Natural killer cell (primary cell): ENCODE measurements at regions not wholly inside any gene's neighbourhood (a gene's known extent, or its start where the extent isn't known, plus 50 kb on each side); places are given as distances from the start of the nearest gene placed in this dataset.

Experiments
- ATAC-seq, 3 donors: fragments of 150-1000 bp in 2 of 3; fragments of 200-7000 bp in 1 of 3; cut with Tn5 transposase; 1 replicate in 1 of 3; 2 replicates in 2 of 3; pipeline ENCODE4 v1.10.0; 2021; ENCODE audit warnings: mild to moderate bottlenecking in 2 of 3, moderate library complexity in 2 of 3
- DNase-seq, 2 donors: peaks; one replicate each; pipeline versions ENCODE4 v3.0.0 to v3.0.0-alpha.2; 2013 to 2021; ENCODE audit warnings: mixed read lengths in 1 of 2
- H3K27ac ChIP-seq: one replicate; pipeline ENCODE4 v1.5.1; 2013; ENCODE audit warnings: mild to moderate bottlenecking, low read length
- H3K27me3 ChIP-seq: one replicate; pipeline ENCODE4 v1.6.1; 2013; ENCODE audit warnings: low read length; ENCODE audit not compliant: control insufficient read depth, insufficient read depth
- H3K36me3 ChIP-seq: one replicate; pipeline ENCODE4 v1.6.1; 2013; ENCODE audit warnings: low read length; ENCODE audit not compliant: control insufficient read depth, insufficient read depth
- H3K4me1 ChIP-seq: one replicate; pipeline ENCODE4 v1.6.1; 2013; ENCODE audit warnings: low read length; ENCODE audit not compliant: control insufficient read depth, insufficient read depth
- H3K4me3 ChIP-seq: one replicate; pipeline ENCODE4 v1.5.1; 2013; ENCODE audit warnings: low read length
- H3K9me3 ChIP-seq: one replicate; pipeline ENCODE4 v1.6.1; 2013; ENCODE audit warnings: low read length; ENCODE audit not compliant: control insufficient read depth, insufficient read depth
- H3K27ac Mint-ChIP-seq, 2 donors: one replicate each; pipeline ENCODE4 v1.8.0; 2022; ENCODE audit warnings: mild to moderate bottlenecking in 2 of 2, mixed read lengths in 2 of 2, moderate library complexity in 1 of 2
- H3K27me3 Mint-ChIP-seq, 2 donors: one replicate each; pipeline ENCODE4 v1.8.0; 2022; ENCODE audit warnings: low read depth in 2 of 2, mixed read lengths in 2 of 2
- H3K36me3 Mint-ChIP-seq: one replicate; pipeline ENCODE4 v1.8.0; 2022; ENCODE audit warnings: mixed read lengths
- H3K4me1 Mint-ChIP-seq, 2 donors: one replicate each; pipeline ENCODE4 v1.8.0; 2022; ENCODE audit warnings: mixed read lengths in 2 of 2
- H3K4me3 Mint-ChIP-seq: one replicate; pipeline ENCODE4 v1.8.0; 2022; ENCODE audit warnings: mild to moderate bottlenecking, moderate library complexity, mixed read lengths
- H3K9me3 Mint-ChIP-seq, 2 donors: one replicate each; pipeline ENCODE4 v1.8.0; 2022; ENCODE audit warnings: mixed read lengths in 2 of 2
- CTCF ChIP-seq: fragments of 200-600 bp; IDR thresholded peaks from one replicate; pipeline ENCODE4 v1.8.0; 2022; ENCODE audit warnings: antibody characterized with exemption
- WGBS: methylation state at CpG from one replicate; pipeline ENCODE4 v1.1.7; 2013; ENCODE audit warnings: missing lambda C conversion rate; ENCODE audit not compliant: insufficient coverage; 5-methylcytosine and 5-hydroxymethylcytosine counted together
- intact Hi-C: fragments of 100-400 bp; cut with micrococcal nuclease; formaldehyde crosslinking; loops from one replicate; pipeline ENCODE4 v1.14.2; 2022

DNA sequence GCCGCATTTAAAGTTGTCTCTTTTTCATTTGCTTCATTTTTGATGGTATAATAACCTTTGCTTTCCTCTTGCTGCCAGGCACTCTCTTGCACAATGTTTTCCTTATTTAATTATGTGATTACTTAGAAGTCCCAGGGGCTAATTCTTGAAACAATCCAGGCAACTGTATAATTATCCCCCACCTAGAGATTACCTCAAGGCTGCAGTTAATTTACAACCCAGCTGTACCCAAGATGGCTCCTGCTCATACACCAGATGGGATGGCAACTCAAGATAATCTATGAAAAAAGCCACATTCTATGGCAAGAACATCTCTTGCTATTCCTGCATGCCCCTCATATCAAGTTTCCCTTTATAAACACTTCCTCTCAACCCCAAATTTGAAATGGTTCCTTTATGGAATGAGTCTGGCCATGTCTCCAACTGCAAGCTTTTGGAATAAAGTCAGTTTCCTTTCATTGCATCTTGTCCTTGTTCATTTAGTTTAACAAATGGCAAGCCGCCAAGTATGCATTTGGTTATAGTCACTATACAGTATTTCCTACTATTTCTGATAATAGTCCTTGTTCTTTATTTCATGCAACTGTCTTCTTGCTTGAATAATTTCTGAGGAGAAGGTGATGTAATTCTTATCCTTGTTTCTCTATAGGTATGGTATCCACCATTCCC is 1042.6 kb downstream of the PLA2G4A start:
- Histone ChIP-seq H3K36me3 (no peaks in the 10 kb centered on the region), H3K4me3 (no peak overlapping the region), H3K9me3 (no peaks in the 10 kb centered on the region), H3K4me1 (no peaks in the 10 kb centered on the region), H3K27me3 (no peaks in the 10 kb centered on the region), H3K27ac (no peak overlapping the region)
- Mint-ChIP-seq H3K4me3 (no peak overlapping the region), H3K9me3 (peaks cover 12 to 29% of the 10 kb centered on the region in 2 donors), H3K27me3 (no peaks in the 10 kb centered on the region), H3K4me1 (no peaks in the 10 kb centered on the region), H3K36me3 (peaks cover 8% of the 10 kb centered on the region), H3K27ac (no peak overlapping the region)
- no peak for TF ChIP-seq CTCF
- no peak for DNase-seq
- ATAC-seq, result no peak
- WGBS, result 83% methylated on average over 1 of the region's 2 CpGs
- intact Hi-C loops, result no loop called here

- H3K4me1 ChIP-seq, result no peaks in the 10 kb centered on the region
- DNase-seq (no peak), ATAC-seq (no peak)
- H3K36me3 Mint-ChIP-seq, result peaks cover 15% of the 10 kb centered on the region
- TF ChIP-seq CTCF, result no peak
- H3K4me3 Mint-ChIP-seq, result no peak overlapping the region
- H3K27ac Mint-ChIP-seq, result no peak overlapping the region
- no peak overlapping the region for H3K4me3 ChIP-seq
- no peaks in the 10 kb centered on the region for H3K4me1 Mint-ChIP-seq
- H3K9me3 ChIP-seq, result no peaks in the 10 kb centered on the region
- H3K36me3 ChIP-seq, result no peaks in the 10 kb centered on the region
- H3K27me3 Mint-ChIP-seq, result no peaks in the 10 kb centered on the region
- H3K27ac ChIP-seq, result no peak overlapping the region
- 88% methylated on average over 2 of the region's 3 CpGs for WGBS
- peaks cover 18 to 35% of the 10 kb centered on the region in 2 donors for H3K9me3 Mint-ChIP-seq
- intact Hi-C loops, result no loop called here
- no peaks in the 10 kb centered on the region for H3K27me3 ChIP-seq
Observed at GRCh38 chr1:187872550-187872949, 1043.8 kb downstream of the PLA2G4A start.

DNA sequence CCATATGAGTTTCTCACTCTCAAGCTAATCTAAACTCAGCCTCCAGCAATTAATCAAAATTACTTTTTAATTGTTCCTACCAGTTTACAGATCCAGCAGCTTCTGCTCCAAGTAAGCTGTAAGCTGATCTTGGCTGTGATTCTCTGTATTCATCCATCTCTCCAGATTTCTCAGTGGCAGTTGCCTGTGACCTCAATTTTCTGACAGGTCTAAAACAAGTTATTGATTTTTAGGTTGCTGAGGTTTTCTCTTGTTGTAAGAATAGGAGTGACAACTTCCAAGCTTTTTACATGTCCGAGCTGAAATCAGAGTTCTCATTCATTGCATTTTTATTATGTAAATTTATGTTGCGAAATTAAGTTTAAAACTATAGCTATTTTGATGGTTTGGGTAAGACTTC is 1044.4 kb downstream of the PLA2G4A start:
- TF ChIP-seq CTCF, result no peak
- 67% methylated on average over 1 of the region's 2 CpGs for WGBS
- no peak for ATAC-seq
- intact Hi-C loops, result no loop called here
- no peak overlapping the region for H3K27ac ChIP-seq
- Mint-ChIP-seq H3K4me1 (no peaks in the 10 kb centered on the region), H3K36me3 (peaks cover 15% of the 10 kb centered on the region), H3K4me3 (no peak overlapping the region), H3K27me3 (no peaks in the 10 kb centered on the region), H3K9me3 (peaks cover 17 to 36% of the 10 kb centered on the region in 2 donors), H3K27ac (no peak overlapping the region)
- H3K27me3 ChIP-seq, result no peaks in the 10 kb centered on the region
- H3K4me1 ChIP-seq, result no peaks in the 10 kb centered on the region
- H3K4me3 ChIP-seq, result no peak overlapping the region
- no peaks in the 10 kb centered on the region for H3K9me3 ChIP-seq
- DNase-seq, result no peak
- H3K36me3 ChIP-seq, result no peaks in the 10 kb centered on the region

- H3K36me3 Mint-ChIP-seq, result peaks cover 15% of the 10 kb centered on the region
- H3K4me1 ChIP-seq, result no peaks in the 10 kb centered on the region
Observed at GRCh38 chr1:187876775-187877174, 1048.0 kb downstream of the PLA2G4A start.

More at GRCh38 chr1:187876775-187877174, 1048.0 kb downstream of the PLA2G4A start:
- Histone ChIP-seq H3K27ac (no peak overlapping the region), H3K4me3 (no peak overlapping the region), H3K9me3 (peaks cover 4% of the 10 kb centered on the region), H3K27me3 (no peaks in the 10 kb centered on the region), H3K36me3 (no peaks in the 10 kb centered on the region)
- intact Hi-C loops, result no loop called here
- Mint-ChIP-seq H3K9me3 (peaks cover 8 to 26% of the 10 kb centered on the region in 2 donors), H3K27me3 (no peaks in the 10 kb centered on the region), H3K27ac (no peak overlapping the region), H3K4me3 (no peak overlapping the region), H3K4me1 (no peaks in the 10 kb centered on the region)
- WGBS, result 86% methylated on average over 2 of the region's 2 CpGs
- no peak for TF ChIP-seq CTCF
- DNase-seq (no peak), ATAC-seq (no peak)
